ENCODE measurements at regions not wholly inside any gene's neighbourhood (a gene's known extent, or its start where the extent isn't known, plus 50 kb on each side); places are given as distances from the start of the nearest gene placed in this dataset.

DNA sequence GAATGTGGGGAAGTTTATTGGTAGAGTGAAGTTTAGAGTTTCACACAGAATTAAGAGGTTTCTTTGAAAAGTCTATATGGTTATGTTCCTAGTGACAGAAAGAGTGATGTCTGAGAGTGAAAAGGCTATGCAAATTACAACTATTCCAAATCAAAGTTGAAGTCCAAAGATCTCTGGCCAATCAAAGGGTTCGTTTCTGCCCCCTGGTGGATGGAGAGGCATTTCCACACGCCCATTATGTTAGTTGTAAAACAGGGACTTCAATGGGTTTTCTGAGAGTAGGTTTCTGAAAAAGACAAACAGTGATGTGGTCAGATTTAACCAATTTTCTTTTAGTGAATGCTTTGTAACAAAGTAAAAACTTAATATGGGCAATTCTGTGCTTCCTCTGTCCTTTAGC, 441.5 kb upstream of the POU3F3 start:
- TF ChIP-seq, protein P1, sequence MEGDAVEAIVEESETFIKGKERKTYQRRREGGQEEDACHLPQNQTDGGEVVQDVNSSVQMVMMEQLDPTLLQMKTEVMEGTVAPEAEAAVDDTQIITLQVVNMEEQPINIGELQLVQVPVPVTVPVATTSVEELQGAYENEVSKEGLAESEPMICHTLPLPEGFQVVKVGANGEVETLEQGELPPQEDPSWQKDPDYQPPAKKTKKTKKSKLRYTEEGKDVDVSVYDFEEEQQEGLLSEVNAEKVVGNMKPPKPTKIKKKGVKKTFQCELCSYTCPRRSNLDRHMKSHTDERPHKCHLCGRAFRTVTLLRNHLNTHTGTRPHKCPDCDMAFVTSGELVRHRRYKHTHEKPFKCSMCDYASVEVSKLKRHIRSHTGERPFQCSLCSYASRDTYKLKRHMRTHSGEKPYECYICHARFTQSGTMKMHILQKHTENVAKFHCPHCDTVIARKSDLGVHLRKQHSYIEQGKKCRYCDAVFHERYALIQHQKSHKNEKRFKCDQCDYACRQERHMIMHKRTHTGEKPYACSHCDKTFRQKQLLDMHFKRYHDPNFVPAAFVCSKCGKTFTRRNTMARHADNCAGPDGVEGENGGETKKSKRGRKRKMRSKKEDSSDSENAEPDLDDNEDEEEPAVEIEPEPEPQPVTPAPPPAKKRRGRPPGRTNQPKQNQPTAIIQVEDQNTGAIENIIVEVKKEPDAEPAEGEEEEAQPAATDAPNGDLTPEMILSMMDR (IDR thresholded peaks at IDR 0.05) = peak in 3 of 5 experiments; percentile 14 to 27 (median 18)
- TF ChIP-seq POLR2A (IDR thresholded peaks at IDR 0.05) = no peak
